Occipital lobe (tissue), 1 donor: ENCODE measurements at regions not wholly inside any gene's neighbourhood (a gene's known extent, or its start where the extent isn't known, plus 50 kb on each side); places are given as distances from the start of the nearest gene placed in this dataset.

Experiments
- DNase-seq: peaks from one replicate; lab custom pipeline; 2025; lab: John Stamatoyannopoulos, UW

- no peak for DNase-seq
Observed at GRCh38 chr5:4866817-4867216, 273.3 kb upstream of the ADAMTS16 start.

- no peak for DNase-seq
Observed at GRCh38 chr5:4868140-4868735, 271.9 kb upstream of the ADAMTS16 start.

- DNase-seq = no peak
Observed at GRCh38 chr5:4873652-4874051, 266.5 kb upstream of the ADAMTS16 start.

GRCh38 chr5:4874097-4874496 lies 266.0 kb upstream of the ADAMTS16 start:
- no peak for DNase-seq

GRCh38 chr5:4875942-4876341 lies 264.2 kb upstream of the ADAMTS16 start:
- DNase-seq = no peak

- DNase-seq = no peak
Observed at GRCh38 chr5:4876804-4877203, 263.3 kb upstream of the ADAMTS16 start.

GRCh38 chr5:4877579-4877978 lies 262.6 kb upstream of the ADAMTS16 start:
- DNase-seq = no peak

GRCh38 chr5:4879075-4879474 lies 261.1 kb upstream of the ADAMTS16 start:
- no peak for DNase-seq

GRCh38 chr5:4879693-4880303 lies 260.3 kb upstream of the ADAMTS16 start:
- DNase-seq = peak; percentile 68

- DNase-seq = no peak
Observed at GRCh38 chr5:4880304-4880741, 259.8 kb upstream of the ADAMTS16 start.

GRCh38 chr5:4881366-4882002 lies 258.6 kb upstream of the ADAMTS16 start:
- no peak for DNase-seq

GRCh38 chr5:4882186-4882585 lies 257.9 kb upstream of the ADAMTS16 start:
- DNase-seq = no peak

- DNase-seq = no peak
Observed at GRCh38 chr5:4883360-4883759, 256.8 kb upstream of the ADAMTS16 start.

- DNase-seq = no peak
Observed at GRCh38 chr5:4893063-4893744, 246.9 kb upstream of the ADAMTS16 start.

- DNase-seq = no peak
Observed at GRCh38 chr5:4896328-4896727, 243.8 kb upstream of the ADAMTS16 start.

- DNase-seq = no peak
Observed at GRCh38 chr5:4901305-4901811, 238.8 kb upstream of the ADAMTS16 start.

GRCh38 chr5:4901924-4902323 lies 238.2 kb upstream of the ADAMTS16 start:
- DNase-seq = no peak

- DNase-seq = no peak
Observed at GRCh38 chr5:4905674-4906520, 234.2 kb upstream of the ADAMTS16 start.

- DNase-seq = no peak
Observed at GRCh38 chr5:4906786-4907185, 233.3 kb upstream of the ADAMTS16 start.

- DNase-seq = no peak
Observed at GRCh38 chr5:4907571-4907970, 232.6 kb upstream of the ADAMTS16 start.

GRCh38 chr5:4909086-4909485 lies 231.0 kb upstream of the ADAMTS16 start:
- DNase-seq = no peak
